ENCODE measurements at regions not wholly inside any gene's neighbourhood (a gene's known extent, or its start where the extent isn't known, plus 50 kb on each side); places are given as distances from the start of the nearest gene placed in this dataset.

GRCh38 chr5:35473589-35473988 is 144.1 kb upstream of the SPEF2 start:
- Histone ChIP-seq H3K4me3 (replicated peaks in 1 of 3; ENCODE audit: insufficient read depth in 1 of 3, low read depth in 2 of 3, low read length in 3 of 3) (no peak overlapping the region), H4K20me1 (ENCODE audit: insufficient read depth, low read length) (no peaks in the 10 kb centered on the region), H3K4me1 (ENCODE audit: insufficient read depth, low read length) (peaks cover 23% of the 10 kb centered on the region), H3K9me3 (ENCODE audit: low read length) (no peaks in the 10 kb centered on the region), H3K9ac (ENCODE audit: insufficient read depth, low read depth, low read length) (no peak overlapping the region), H3K36me3 (replicated peaks in 1 of 2; ENCODE audit: control insufficient read depth in 1 of 2, insufficient read depth in 2 of 2, low read length in 2 of 2) (no peaks in the 10 kb centered on the region), H2AFZ (ENCODE audit: low read length) (no peak overlapping the region), H3K27ac (ENCODE audit: extremely low read length, insufficient read depth, low read length) (no peak overlapping the region), H3K27me3 (ENCODE audit: control insufficient read depth in 1 of 2, insufficient read depth in 2 of 2, low read length in 2 of 2) (no peaks in the 10 kb centered on the region), H3K4me2 (ENCODE audit: low read depth, low read length) (no peak overlapping the region), H3K79me2 (ENCODE audit: insufficient read depth, low read length) (no peaks in the 10 kb centered on the region)
- no peak for TF ChIP-seq ZNF142 (CRISPR knock-in tag; IDR thresholded peaks at IDR 0.05)
- TF ChIP-seq NBN (conservative IDR thresholded peaks at IDR 0.05): no peak
- TF ChIP-seq ZNF549 (CRISPR knock-in tag; IDR thresholded peaks at IDR 0.05): no peak
- TF ChIP-seq SNRNP70 (IDR thresholded peaks at IDR 0.05; ENCODE audit: low read depth, low read length): no peak
- no peak for TF ChIP-seq PRDM4 (CRISPR knock-in tag; IDR thresholded peaks at IDR 0.05; ENCODE audit: borderline replicate concordance)
- TF ChIP-seq RARA (CRISPR knock-in tag; IDR thresholded peaks at IDR 0.05): no peak
- TF ChIP-seq ZNF724P (CRISPR knock-in tag; IDR thresholded peaks at IDR 0.05; ENCODE audit: borderline replicate concordance): no peak
- TF ChIP-seq, protein P1, sequence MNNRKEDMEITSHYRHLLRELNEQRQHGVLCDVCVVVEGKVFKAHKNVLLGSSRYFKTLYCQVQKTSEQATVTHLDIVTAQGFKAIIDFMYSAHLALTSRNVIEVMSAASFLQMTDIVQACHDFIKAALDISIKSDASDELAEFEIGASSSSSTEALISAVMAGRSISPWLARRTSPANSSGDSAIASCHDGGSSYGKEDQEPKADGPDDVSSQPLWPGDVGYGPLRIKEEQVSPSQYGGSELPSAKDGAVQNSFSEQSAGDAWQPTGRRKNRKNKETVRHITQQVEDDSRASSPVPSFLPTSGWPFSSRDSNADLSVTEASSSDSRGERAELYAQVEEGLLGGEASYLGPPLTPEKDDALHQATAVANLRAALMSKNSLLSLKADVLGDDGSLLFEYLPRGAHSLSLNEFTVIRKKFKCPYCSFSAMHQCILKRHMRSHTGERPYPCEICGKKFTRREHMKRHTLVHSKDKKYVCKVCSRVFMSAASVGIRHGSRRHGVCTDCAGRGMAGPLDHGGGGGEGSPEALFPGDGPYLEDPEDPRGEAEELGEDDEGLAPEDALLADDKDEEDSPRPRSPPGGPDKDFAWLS (CRISPR knock-in tag; IDR thresholded peaks at IDR 0.05; ENCODE audit: borderline replicate concordance): no peak
- no peak for TF ChIP-seq NRL (CRISPR knock-in tag; IDR thresholded peaks at IDR 0.05; ENCODE audit: borderline replicate concordance)
- no peak for TF ChIP-seq SMAD9 (CRISPR knock-in tag; IDR thresholded peaks at IDR 0.05)
- no peak for TF ChIP-seq SUZ12 (IDR thresholded peaks at IDR 0.05; ENCODE audit: low read depth, low read length)
- TF ChIP-seq ZNF597 (CRISPR knock-in tag; IDR thresholded peaks at IDR 0.05): no peak
- TF ChIP-seq CHCHD3 (CRISPR knock-in tag; IDR thresholded peaks at IDR 0.05): no peak
- TF ChIP-seq ZMYM3 (CRISPR knock-in tag; IDR thresholded peaks at IDR 0.05): no peak
- TF ChIP-seq ZNF468 (CRISPR knock-in tag; IDR thresholded peaks at IDR 0.05): no peak
- ATAC-seq: no peak
- in situ Hi-C loops (cut with HindIII; ENCODE audit: extremely low pct_ligation_motif_present, low pct_unique_long_range_greater_than_20kb) (no loop called here), intact Hi-C loops (cut with micrococcal nuclease; ENCODE audit: unreplicated experiment) (no loop called here)
- no TSS peak for BruUV-seq (replicated peaks)
- ChIA-PET POLR2A (no interaction called here), CTCF (ENCODE audit: low intra/inter-chr PET ratio, low total read pairs) (no interaction called here)
- no peak for DNase-seq (ENCODE audit: low spot score)
- 84% methylated on average over 3 of the region's 3 CpGs for WGBS (ENCODE audit: low lambda C conversion rate)
- no peak for FAIRE-seq

Measured in HepG2 (cell line).